SU-DHL-6 (cell line): ENCODE measurements at regions not wholly inside any gene's neighbourhood (a gene's known extent, or its start where the extent isn't known, plus 50 kb on each side); places are given as distances from the start of the nearest gene placed in this dataset.

Source experiments
- EZH2phosphoT487 ChIP-seq: fragments of 200-600 bp; sonication (generic), shearing (Covaris generic); conservative IDR thresholded peaks from 2 replicates; pipeline ENCODE4 v1.6.1; 2018; ENCODE audit warnings: mild to moderate bottlenecking, antibody characterized with exemption, low read length, moderate library complexity, mixed read lengths
- TF ChIP-seq, protein P1 (sequence below): fragments of 200-600 bp; sonication (generic); IDR thresholded peaks from one replicate; pipeline ENCODE4 v1.5.1; 2017; ENCODE audit warnings: antibody characterized with exemption, mild to moderate bottlenecking, low read length, moderate library complexity; ENCODE audit not compliant: insufficient read depth, poor library complexity, severe bottlenecking

DNA sequence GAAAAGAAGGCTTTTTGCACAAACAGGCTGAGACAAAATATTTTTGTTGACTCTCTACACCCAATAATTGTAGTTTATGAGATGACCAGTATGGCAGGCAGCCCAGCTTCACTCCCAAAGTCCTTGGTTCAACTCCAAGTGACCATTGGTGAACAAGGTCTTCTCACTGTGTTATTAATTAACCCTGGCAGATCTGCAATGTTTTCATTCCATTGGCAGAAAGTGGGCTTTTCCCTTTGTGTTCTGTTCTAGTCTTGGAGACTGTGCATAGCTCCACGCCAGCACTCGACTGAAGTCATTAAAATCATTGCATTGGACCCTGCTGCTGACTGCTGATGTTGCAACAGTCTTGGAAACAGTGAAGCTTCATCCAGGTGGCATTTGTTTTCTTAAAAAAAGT lies 277.3 kb upstream of the HAND2 start:
- TF ChIP-seq, protein P1, sequence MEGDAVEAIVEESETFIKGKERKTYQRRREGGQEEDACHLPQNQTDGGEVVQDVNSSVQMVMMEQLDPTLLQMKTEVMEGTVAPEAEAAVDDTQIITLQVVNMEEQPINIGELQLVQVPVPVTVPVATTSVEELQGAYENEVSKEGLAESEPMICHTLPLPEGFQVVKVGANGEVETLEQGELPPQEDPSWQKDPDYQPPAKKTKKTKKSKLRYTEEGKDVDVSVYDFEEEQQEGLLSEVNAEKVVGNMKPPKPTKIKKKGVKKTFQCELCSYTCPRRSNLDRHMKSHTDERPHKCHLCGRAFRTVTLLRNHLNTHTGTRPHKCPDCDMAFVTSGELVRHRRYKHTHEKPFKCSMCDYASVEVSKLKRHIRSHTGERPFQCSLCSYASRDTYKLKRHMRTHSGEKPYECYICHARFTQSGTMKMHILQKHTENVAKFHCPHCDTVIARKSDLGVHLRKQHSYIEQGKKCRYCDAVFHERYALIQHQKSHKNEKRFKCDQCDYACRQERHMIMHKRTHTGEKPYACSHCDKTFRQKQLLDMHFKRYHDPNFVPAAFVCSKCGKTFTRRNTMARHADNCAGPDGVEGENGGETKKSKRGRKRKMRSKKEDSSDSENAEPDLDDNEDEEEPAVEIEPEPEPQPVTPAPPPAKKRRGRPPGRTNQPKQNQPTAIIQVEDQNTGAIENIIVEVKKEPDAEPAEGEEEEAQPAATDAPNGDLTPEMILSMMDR = no peak
- no peak for TF ChIP-seq EZH2phosphoT487
